ENCODE measurements at regions not wholly inside any gene's neighbourhood (a gene's known extent, or its start where the extent isn't known, plus 50 kb on each side); places are given as distances from the start of the nearest gene placed in this dataset.

GRCh38 chrX:14359727-14360126, 169.6 kb upstream of the GLRA2 start:
- Histone ChIP-seq H3K27ac (ENCODE audit: low read depth in 2 of 2, low read length in 1 of 2) (no peak overlapping the region), H3K36me3 (replicated peaks in 1 of 2; ENCODE audit: control insufficient read depth in 1 of 2, insufficient read depth in 2 of 2, low read length in 1 of 2) (no peaks in the 10 kb centered on the region), H3K4me3 (ENCODE audit: low read depth in 2 of 2, low read length in 1 of 2) (no peak overlapping the region), H2AFZ (ENCODE audit: low read depth) (no peak overlapping the region), H3K27me3 (ENCODE audit: insufficient read depth) (no peaks in the 10 kb centered on the region), H3K79me2 (ENCODE audit: insufficient read depth) (no peaks in the 10 kb centered on the region), H3K9me3 (no peaks in the 10 kb centered on the region), H3K9ac (no peak overlapping the region), H3K4me1 (ENCODE audit: control insufficient read depth in 1 of 2, insufficient read depth in 2 of 2, low read depth in 1 of 2, low read length in 1 of 2) (peaks cover 0 to 4% of the 10 kb centered on the region in 2 experiments; a peak in 1 of 4 replicates), H3F3A (replicated peaks; ENCODE audit: insufficient read depth) (no peaks in the 10 kb centered on the region), H4K20me1 (ENCODE audit: insufficient read depth) (no peaks in the 10 kb centered on the region), H3K9me2 (no peaks in the 10 kb centered on the region), H3K4me2 (no peak overlapping the region)
- ChIA-PET POLR2A (no interaction called here), CTCF (no interaction called here)
- no peak for DNase-seq
- WGBS (ENCODE audit: low lambda C conversion rate), result 0% methylated on average over 1 of the region's 1 CpG
- TF ChIP-seq MXI1 (IDR thresholded peaks at IDR 0.05; ENCODE audit: low read depth, low read length) (no peak), TCF12 (IDR thresholded peaks at IDR 0.05) (no peak), ELF1 (IDR thresholded peaks at IDR 0.05) (no peak), SMC3 (IDR thresholded peaks at IDR 0.05; ENCODE audit: low read depth, low read length) (no peak), MAX (IDR thresholded peaks at IDR 0.05; ENCODE audit: low read depth) (no peak), IRF3 (IDR thresholded peaks at IDR 0.05; ENCODE audit: low read depth, low read length) (no peak), CHD2 (IDR thresholded peaks at IDR 0.05; ENCODE audit: low read length, partially characterized antibody) (no peak), FOXM1 (IDR thresholded peaks at IDR 0.05; ENCODE audit: low read depth) (no peak), NRF1 (IDR thresholded peaks at IDR 0.05; ENCODE audit: low read depth, low read length) (no peak), RFX5 (IDR thresholded peaks at IDR 0.05; ENCODE audit: low read length) (no peak), TEAD4 (IDR thresholded peaks at IDR 0.05; ENCODE audit: borderline replicate concordance, insufficient read depth) (no peak), POLR2AphosphoS5 (IDR thresholded peaks at IDR 0.05; ENCODE audit: low read depth, low read length) (no peak), PBX3 (IDR thresholded peaks at IDR 0.05) (no peak)
- TF ChIP-seq, protein P1, sequence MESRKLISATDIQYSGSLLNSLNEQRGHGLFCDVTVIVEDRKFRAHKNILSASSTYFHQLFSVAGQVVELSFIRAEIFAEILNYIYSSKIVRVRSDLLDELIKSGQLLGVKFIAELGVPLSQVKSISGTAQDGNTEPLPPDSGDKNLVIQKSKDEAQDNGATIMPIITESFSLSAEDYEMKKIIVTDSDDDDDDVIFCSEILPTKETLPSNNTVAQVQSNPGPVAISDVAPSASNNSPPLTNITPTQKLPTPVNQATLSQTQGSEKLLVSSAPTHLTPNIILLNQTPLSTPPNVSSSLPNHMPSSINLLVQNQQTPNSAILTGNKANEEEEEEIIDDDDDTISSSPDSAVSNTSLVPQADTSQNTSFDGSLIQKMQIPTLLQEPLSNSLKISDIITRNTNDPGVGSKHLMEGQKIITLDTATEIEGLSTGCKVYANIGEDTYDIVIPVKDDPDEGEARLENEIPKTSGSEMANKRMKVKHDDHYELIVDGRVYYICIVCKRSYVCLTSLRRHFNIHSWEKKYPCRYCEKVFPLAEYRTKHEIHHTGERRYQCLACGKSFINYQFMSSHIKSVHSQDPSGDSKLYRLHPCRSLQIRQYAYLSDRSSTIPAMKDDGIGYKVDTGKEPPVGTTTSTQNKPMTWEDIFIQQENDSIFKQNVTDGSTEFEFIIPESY (IDR thresholded peaks at IDR 0.05; ENCODE audit: borderline replicate concordance, low read depth), result no peak
- TF ChIP-seq, protein P2, sequence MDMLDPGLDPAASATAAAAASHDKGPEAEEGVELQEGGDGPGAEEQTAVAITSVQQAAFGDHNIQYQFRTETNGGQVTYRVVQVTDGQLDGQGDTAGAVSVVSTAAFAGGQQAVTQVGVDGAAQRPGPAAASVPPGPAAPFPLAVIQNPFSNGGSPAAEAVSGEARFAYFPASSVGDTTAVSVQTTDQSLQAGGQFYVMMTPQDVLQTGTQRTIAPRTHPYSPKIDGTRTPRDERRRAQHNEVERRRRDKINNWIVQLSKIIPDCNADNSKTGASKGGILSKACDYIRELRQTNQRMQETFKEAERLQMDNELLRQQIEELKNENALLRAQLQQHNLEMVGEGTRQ (IDR thresholded peaks at IDR 0.05; ENCODE audit: borderline replicate concordance, low read depth, low read length), result no peak

All from SK-N-SH (cell line).